DND-41 (cell line): ENCODE measurements at regions not wholly inside any gene's neighbourhood (a gene's known extent, or its start where the extent isn't known, plus 50 kb on each side); places are given as distances from the start of the nearest gene placed in this dataset.

Source experiments
- ATAC-seq: fragments of 200-7000 bp; cut with Tn5 transposase; 3 replicates; pipeline ENCODE4 v1.9.1; 2021; ENCODE audit warnings: low read depth; ENCODE audit not compliant: insufficient read depth
- DNase-seq: peaks from one replicate; pipeline ENCODE4 v3.0.0-alpha.2; 2020
- H2AFZ ChIP-seq: 2 replicates; pipeline ENCODE4 v1.6.0; 2012; ENCODE audit warnings: low read depth, low read length
- H3K27ac ChIP-seq: 2 replicates; pipeline ENCODE4 v1.5.1; 2012; ENCODE audit warnings: low read length, inconsistent platforms
- H3K27me3 ChIP-seq: fragments of 200-600 bp; sonication (generic); 2 replicates; pipeline ENCODE4 v1.6.0; 2012; ENCODE audit warnings: low read length, mild to moderate bottlenecking, inconsistent platforms; ENCODE audit not compliant: insufficient read depth, poor library complexity
- H3K36me3 ChIP-seq: 2 replicates; pipeline ENCODE4 v1.5.1; 2012; ENCODE audit warnings: low read length, inconsistent platforms; ENCODE audit not compliant: insufficient read depth
- H3K4me1 ChIP-seq: 2 replicates; pipeline ENCODE4 v1.5.1; 2012; ENCODE audit warnings: mild to moderate bottlenecking, low read length; ENCODE audit not compliant: insufficient read depth
- H3K4me2 ChIP-seq: 2 replicates; pipeline ENCODE4 v1.6.0; 2012; ENCODE audit warnings: mild to moderate bottlenecking, moderate library complexity, low read length, inconsistent platforms; ENCODE audit not compliant: insufficient read depth
- H3K4me3 ChIP-seq, 2 experiments: fragments of 200-600 bp in 1 of 2; shearing (Covaris generic) in 1 of 2; 2 replicates each; pipeline ENCODE4 v1.5.1; 2012 to 2016; ENCODE audit warnings: inconsistent platforms in 2 of 2, low read length in 2 of 2, mild to moderate bottlenecking in 2 of 2, low read depth in 1 of 2, moderate library complexity in 1 of 2
- H3K79me2 ChIP-seq: 2 replicates; pipeline ENCODE4 v1.6.0; 2012; ENCODE audit warnings: low read length, inconsistent platforms; ENCODE audit not compliant: insufficient read depth
- H3K9ac ChIP-seq: 2 replicates; pipeline ENCODE4 v1.6.0; 2012; ENCODE audit warnings: low read depth, mild to moderate bottlenecking, inconsistent platforms, low read length, moderate library complexity
- H3K9me3 ChIP-seq: 2 replicates; pipeline ENCODE4 v1.5.1; 2012; ENCODE audit warnings: low read length, moderate library complexity, mild to moderate bottlenecking, inconsistent platforms; ENCODE audit not compliant: insufficient read depth, severe bottlenecking
- H4K20me1 ChIP-seq: 2 replicates; pipeline ENCODE4 v1.6.0; 2012; ENCODE audit warnings: low read length; ENCODE audit not compliant: insufficient read depth
- CTCF ChIP-seq: IDR thresholded peaks from 2 replicates; pipeline ENCODE4 v1.5.1; 2012; ENCODE audit warnings: borderline replicate concordance, low read length, moderate library complexity, mild to moderate bottlenecking; ENCODE audit not compliant: poor library complexity, severe bottlenecking; ENCODE audit errors: extremely low read depth
- EZH2 ChIP-seq: IDR thresholded peaks from 3 replicates; pipeline ENCODE4 v1.6.1; 2012; ENCODE audit warnings: borderline replicate concordance, low read depth, mild to moderate bottlenecking, moderate library complexity, low read length, inconsistent platforms; ENCODE audit not compliant: severe bottlenecking

DNA sequence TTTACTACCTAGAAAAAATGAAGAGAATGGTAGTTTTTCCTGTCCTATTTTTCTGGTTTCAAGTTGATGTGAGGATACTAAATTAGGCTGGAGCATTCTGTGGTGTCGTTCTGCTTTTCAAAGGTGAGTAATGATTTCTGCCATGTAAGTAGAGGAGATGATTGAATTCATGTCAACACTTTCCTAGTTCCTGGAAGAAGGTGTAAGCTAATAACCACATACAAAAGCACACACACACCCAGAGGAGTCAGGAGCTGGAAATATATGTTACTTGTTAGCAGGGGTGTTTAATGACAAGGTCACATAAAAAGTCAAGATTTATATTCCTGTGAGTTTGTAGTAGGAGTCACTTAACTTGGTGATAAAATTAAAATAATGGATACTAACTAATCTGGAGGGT, 172.1 kb downstream of the TMX3 start:
- TF ChIP-seq EZH2 (no peak), CTCF (no peak)
- DNase-seq = no peak
- no peak for ATAC-seq

GRCh38 chr18:68533641-68534040, 181.3 kb downstream of the TMX3 start:
- DNase-seq (no peak), ATAC-seq (no peak)
- Histone ChIP-seq H3K4me2 (no peak overlapping the region), H2AFZ (no peak overlapping the region), H3K4me3 (no peak overlapping the region), H3K9me3 (no peaks in the 10 kb centered on the region), H3K36me3 (no peaks in the 10 kb centered on the region), H3K9ac (no peak overlapping the region), H3K27me3 (no peaks in the 10 kb centered on the region), H4K20me1 (no peaks in the 10 kb centered on the region), H3K27ac (no peak overlapping the region), H3K4me1 (no peaks in the 10 kb centered on the region), H3K79me2 (no peaks in the 10 kb centered on the region)
- TF ChIP-seq EZH2 = no peak
- TF ChIP-seq CTCF = no peak

More for the DNA sequence above, 172.1 kb downstream of the TMX3 start:
- Histone ChIP-seq H2AFZ (no peak overlapping the region), H4K20me1 (no peaks in the 10 kb centered on the region), H3K36me3 (no peaks in the 10 kb centered on the region), H3K4me1 (no peaks in the 10 kb centered on the region), H3K27ac (no peak overlapping the region), H3K9ac (no peak overlapping the region), H3K79me2 (no peaks in the 10 kb centered on the region), H3K9me3 (no peaks in the 10 kb centered on the region), H3K4me3 (no peak overlapping the region), H3K4me2 (no peak overlapping the region), H3K27me3 (no peaks in the 10 kb centered on the region)

GRCh38 chr18:68532328-68532885, 182.5 kb downstream of the TMX3 start:
- Histone ChIP-seq H3K27me3 (no peaks in the 10 kb centered on the region), H2AFZ (no peak overlapping the region), H3K36me3 (no peaks in the 10 kb centered on the region), H3K4me1 (no peaks in the 10 kb centered on the region), H3K9ac (no peak overlapping the region), H3K4me3 (no peak overlapping the region), H3K4me2 (no peak overlapping the region), H3K9me3 (no peaks in the 10 kb centered on the region), H4K20me1 (no peaks in the 10 kb centered on the region), H3K79me2 (no peaks in the 10 kb centered on the region), H3K27ac (no peak overlapping the region)
- DNase-seq = no peak
- TF ChIP-seq EZH2 (no peak), CTCF (no peak)
- peak; percentile 53; the same call in 1 of the 3 replicates for ATAC-seq

- Histone ChIP-seq H3K4me1 (no peaks in the 10 kb centered on the region), H2AFZ (no peak overlapping the region), H3K36me3 (no peaks in the 10 kb centered on the region), H3K27me3 (no peaks in the 10 kb centered on the region), H3K79me2 (no peaks in the 10 kb centered on the region), H4K20me1 (no peaks in the 10 kb centered on the region), H3K27ac (no peak overlapping the region), H3K9ac (no peak overlapping the region), H3K4me2 (no peak overlapping the region), H3K9me3 (no peaks in the 10 kb centered on the region), H3K4me3 (no peak overlapping the region)
- DNase-seq (no peak), ATAC-seq (no peak)
- no peak for TF ChIP-seq EZH2
- no peak for TF ChIP-seq CTCF
These were observed 189.8 kb downstream of the TMX3 start for GRCh38 chr18:68525091-68525490.
